ENCODE measurements at regions not wholly inside any gene's neighbourhood (a gene's known extent, or its start where the extent isn't known, plus 50 kb on each side); places are given as distances from the start of the nearest gene placed in this dataset.

GRCh38 chr10:118853916-118854315, 99.1 kb upstream of the CACUL1 start:
- TF ChIP-seq POLR2A (IDR thresholded peaks at IDR 0.05) (no peak), CTCF (IDR thresholded peaks at IDR 0.05) (no peak)
